WTC11 (cell line): ENCODE measurements at regions not wholly inside any gene's neighbourhood (a gene's known extent, or its start where the extent isn't known, plus 50 kb on each side); places are given as distances from the start of the nearest gene placed in this dataset.

Experiments
- ATAC-seq: fragments of 200-7000 bp; cut with Tn5 transposase; 2 replicates; pipeline ENCODE4 v1.10.0; 2021; ENCODE audit warnings: mild to moderate bottlenecking, moderate library complexity
- CTCF ChIA-PET: fragments of 300-600 bp; sonication (Branson Sonifier 250); formaldehyde crosslinking; loops from one replicate; lab custom pipeline; 2021; ENCODE audit warnings: antibody characterized with exemption; lab: Charles Lee
- POLR2A ChIA-PET: fragments of 350-600 bp; sonication (Branson Sonifier 250); formaldehyde crosslinking; loops from one replicate; lab custom pipeline; 2021; ENCODE audit warnings: antibody characterized with exemption; lab: Charles Lee
- DNase-seq: peaks from one replicate; pipeline ENCODE4 v3.0.0; 2021; ENCODE audit warnings: low spot score
- H3K27ac Mint-ChIP-seq: 2 replicates; pipeline ENCODE4 v1.8.0; 2021; ENCODE audit warnings: mixed read lengths
- H3K27me3 Mint-ChIP-seq: 2 replicates; pipeline ENCODE4 v1.8.0; 2021; ENCODE audit warnings: low read depth, mild to moderate bottlenecking, moderate library complexity, mixed read lengths
- H3K36me3 Mint-ChIP-seq: 2 replicates; pipeline ENCODE4 v1.8.0; 2021; ENCODE audit warnings: mixed read lengths
- H3K4me1 Mint-ChIP-seq: 2 replicates; pipeline ENCODE4 v1.8.0; 2022; ENCODE audit warnings: mixed read lengths
- H3K4me3 Mint-ChIP-seq: 2 replicates; pipeline ENCODE4 v1.8.0; 2021; ENCODE audit warnings: mild to moderate bottlenecking, moderate library complexity, mixed read lengths
- H3K9me3 Mint-ChIP-seq: 2 replicates; pipeline ENCODE4 v1.8.0; 2021; ENCODE audit warnings: mixed read lengths
- ARID4B ChIP-seq: sonication (generic); formaldehyde crosslinking; IDR thresholded peaks from 2 replicates; pipeline ENCODE4 v1.8.0; 2023; ENCODE audit warnings: missing genetic modification reagents, mild to moderate bottlenecking, borderline replicate concordance
- ATF1 ChIP-seq: sonication (generic); formaldehyde crosslinking; IDR thresholded peaks from 2 replicates; pipeline ENCODE4 v1.8.1; 2023; ENCODE audit warnings: mild to moderate bottlenecking, moderate library complexity, missing genetic modification reagents
- ATF2 ChIP-seq: sonication (generic); formaldehyde crosslinking; IDR thresholded peaks from 2 replicates; pipeline ENCODE4 v1.8.1; 2022; ENCODE audit warnings: low read depth, missing genetic modification reagents, borderline replicate concordance
- ATF6 ChIP-seq: sonication (generic); formaldehyde crosslinking; IDR thresholded peaks from 2 replicates; pipeline ENCODE4 v1.8.1; 2023; ENCODE audit warnings: mild to moderate bottlenecking, missing genetic modification reagents
- E2F4 ChIP-seq: sonication (generic); formaldehyde crosslinking; IDR thresholded peaks from 2 replicates; pipeline ENCODE4 v1.8.1; 2022; ENCODE audit warnings: low read depth, mild to moderate bottlenecking, moderate library complexity, missing genetic modification reagents, borderline replicate concordance
- ELF4 ChIP-seq: sonication (generic); formaldehyde crosslinking; IDR thresholded peaks from 2 replicates; pipeline ENCODE4 v1.8.1; 2022; ENCODE audit warnings: low read depth, mild to moderate bottlenecking, moderate library complexity, missing genetic modification reagents
- GABPB1 ChIP-seq: sonication (generic); formaldehyde crosslinking; IDR thresholded peaks from 2 replicates; pipeline ENCODE4 v1.8.1; 2023; ENCODE audit warnings: mild to moderate bottlenecking, missing genetic modification reagents
- HMGA2 ChIP-seq: fragments of 250-450 bp; sonication (Bioruptor Pico); IDR thresholded peaks from 2 replicates; pipeline ENCODE4 v1.4.0; 2021; ENCODE audit warnings: mild to moderate bottlenecking, moderate library complexity
- IRF1 ChIP-seq: sonication (generic); formaldehyde crosslinking; IDR thresholded peaks from 2 replicates; pipeline ENCODE4 v1.8.0; 2023; ENCODE audit warnings: missing genetic modification reagents
- JUN ChIP-seq: sonication (generic); formaldehyde crosslinking; IDR thresholded peaks from 2 replicates; pipeline ENCODE4 v1.8.0; 2023; ENCODE audit warnings: mild to moderate bottlenecking, missing genetic modification reagents
- OVOL2 ChIP-seq: fragments of 250-450 bp; sonication (Bioruptor Pico); IDR thresholded peaks from 2 replicates; pipeline ENCODE4 v1.9.0; 2021; ENCODE audit warnings: mild to moderate bottlenecking, borderline replicate concordance
- RORB ChIP-seq: fragments of 250-450 bp; sonication (Bioruptor Pico); IDR thresholded peaks from 2 replicates; pipeline ENCODE4 v1.9.0; 2021; ENCODE audit warnings: mild to moderate bottlenecking
- SMAD4 ChIP-seq: sonication (generic); formaldehyde crosslinking; IDR thresholded peaks from 2 replicates; pipeline ENCODE4 v1.8.0; 2022; ENCODE audit warnings: mild to moderate bottlenecking, missing genetic modification reagents
- ZMAT4 ChIP-seq: fragments of 250-450 bp; sonication (Bioruptor Pico); IDR thresholded peaks from 2 replicates; pipeline ENCODE4 v1.9.0; 2021; ENCODE audit warnings: mild to moderate bottlenecking
- ZNF138 ChIP-seq: sonication (generic); formaldehyde crosslinking; conservative IDR thresholded peaks from 2 replicates; pipeline ENCODE4 v1.8.1; 2022; ENCODE audit warnings: mild to moderate bottlenecking, moderate library complexity, missing genetic modification reagents
- ZNF219 ChIP-seq: sonication (generic); formaldehyde crosslinking; IDR thresholded peaks from 2 replicates; pipeline ENCODE4 v1.8.0; 2023; ENCODE audit warnings: missing genetic modification reagents, mild to moderate bottlenecking, borderline replicate concordance
- ZNF263 ChIP-seq: sonication (generic); formaldehyde crosslinking; IDR thresholded peaks from 2 replicates; pipeline ENCODE4 v1.8.1; 2022; ENCODE audit warnings: low read depth, mild to moderate bottlenecking, moderate library complexity, missing genetic modification reagents
- ZNF396 ChIP-seq: fragments of 250-450 bp; sonication (Bioruptor Pico); IDR thresholded peaks from 2 replicates; pipeline ENCODE4 v1.8.0; 2021; ENCODE audit warnings: mild to moderate bottlenecking, moderate library complexity, borderline replicate concordance
- ZNF423 ChIP-seq: fragments of 250-450 bp; sonication (Bioruptor Pico); IDR thresholded peaks from 2 replicates; pipeline ENCODE4 v2.1.2; 2022; ENCODE audit warnings: mild to moderate bottlenecking, moderate library complexity
- ZNF425 ChIP-seq: fragments of 250-450 bp; sonication (Bioruptor Pico); conservative IDR thresholded peaks from 2 replicates; pipeline ENCODE4 v1.9.0; 2021; ENCODE audit warnings: mild to moderate bottlenecking
- ZNF512 ChIP-seq: sonication (generic); formaldehyde crosslinking; IDR thresholded peaks from 2 replicates; pipeline ENCODE4 v1.8.1; 2022; ENCODE audit warnings: missing genetic modification reagents, borderline replicate concordance

GRCh38 chr5:101894985-101895384 lies 401.1 kb downstream of the SLCO4C1 start:
- peaks cover 7% of the 10 kb centered on the region for H3K4me1 Mint-ChIP-seq
- ChIA-PET CTCF (no interaction called here), POLR2A (no interaction called here)
- H3K4me3 Mint-ChIP-seq, result no peak overlapping the region
- ATAC-seq, result no peak
- no peaks in the 10 kb centered on the region for H3K36me3 Mint-ChIP-seq
- no peak for TF ChIP-seq ATF6 (CRISPR knock-in tag)
- TF ChIP-seq ZNF263, result no peak
- no peak for TF ChIP-seq E2F4 (CRISPR knock-in tag)
- no peaks in the 10 kb centered on the region for H3K27me3 Mint-ChIP-seq
- DNase-seq, result no peak
- no peak overlapping the region for H3K27ac Mint-ChIP-seq
- no peaks in the 10 kb centered on the region for H3K9me3 Mint-ChIP-seq

GRCh38 chr5:101878190-101878589 lies 417.9 kb downstream of the SLCO4C1 start:
- no peaks in the 10 kb centered on the region for H3K27me3 Mint-ChIP-seq
- H3K36me3 Mint-ChIP-seq, result no peaks in the 10 kb centered on the region
- no peaks in the 10 kb centered on the region for H3K9me3 Mint-ChIP-seq
- ChIA-PET POLR2A (no interaction called here), CTCF (no interaction called here)
- ATAC-seq (no peak), DNase-seq (no peak)
- peaks cover 2% of the 10 kb centered on the region; the same call in 1 of the 2 replicates for H3K4me1 Mint-ChIP-seq
- no peak overlapping the region for H3K4me3 Mint-ChIP-seq
- H3K27ac Mint-ChIP-seq, result no peak overlapping the region
- TF ChIP-seq ATF2 (CRISPR knock-in tag) (no peak), OVOL2 (CRISPR knock-in tag) (no peak), IRF1 (CRISPR knock-in tag) (no peak), ZNF512 (CRISPR knock-in tag) (no peak), ZNF425 (no peak), ZMAT4 (CRISPR knock-in tag) (no peak), HMGA2 (CRISPR knock-in tag) (no peak), JUN (CRISPR knock-in tag) (no peak), ZNF396 (CRISPR knock-in tag) (no peak), RORB (CRISPR knock-in tag) (no peak), ELF4 (CRISPR knock-in tag) (no peak), GABPB1 (CRISPR knock-in tag) (no peak), ZNF423 (no peak), ATF1 (CRISPR knock-in tag) (no peak), SMAD4 (CRISPR knock-in tag) (no peak), ZNF219 (CRISPR knock-in tag) (no peak), ZNF138 (CRISPR knock-in tag) (no peak), ARID4B (no peak)
